HL-60 (cell line): ENCODE measurements at regions not wholly inside any gene's neighbourhood (a gene's known extent, or its start where the extent isn't known, plus 50 kb on each side); places are given as distances from the start of the nearest gene placed in this dataset.

Experiments used
- DNase-seq, 2 experiments: peaks; one replicate each; pipeline ENCODE4 v3.0.0-alpha.2; 2010 to 2020; ENCODE audit warnings: low read depth in 1 of 2, low spot score in 1 of 2
- H3K27ac ChIP-seq: fragments of 250-450 bp; sonication (Bioruptor Pico); replicated peaks from 2 replicates; pipeline ENCODE4 v1.5.1; 2020; ENCODE audit warnings: mild to moderate bottlenecking, moderate library complexity
- H3K27me3 ChIP-seq: fragments of 250-450 bp; sonication (Bioruptor Pico); 2 replicates; pipeline ENCODE4 v1.5.1; 2021; ENCODE audit warnings: mild to moderate bottlenecking, moderate library complexity; ENCODE audit not compliant: insufficient read depth, poor library complexity, severe bottlenecking
- H3K4me3 ChIP-seq: replicated peaks from 2 replicates; pipeline ENCODE4 v1.5.1; 2011; ENCODE audit warnings: mild to moderate bottlenecking, control low read depth, low read length; ENCODE audit not compliant: insufficient read depth
- CTCF ChIP-seq: IDR thresholded peaks from one replicate; pipeline ENCODE4 v1.5.1; 2011; ENCODE audit warnings: low read length, control low read depth, inconsistent platforms; ENCODE audit not compliant: insufficient read depth
- GABPA ChIP-seq: IDR thresholded peaks from 2 replicates; pipeline ENCODE4 v1.6.1; 2012; ENCODE audit warnings: low read depth
- POLR2AphosphoS5 ChIP-seq: IDR thresholded peaks from 2 replicates; pipeline ENCODE4 v1.6.1; 2012; ENCODE audit warnings: low read depth
- SPI1 ChIP-seq: IDR thresholded peaks from 2 replicates; pipeline ENCODE4 v1.6.1; 2012; ENCODE audit warnings: low read depth, mild to moderate bottlenecking, borderline replicate concordance
- TF ChIP-seq, protein P1 (sequence below): IDR thresholded peaks from 2 replicates; pipeline ENCODE4 v1.6.1; 2012; ENCODE audit warnings: low read depth; ENCODE audit not compliant: insufficient replicate concordance

- H3K27me3 ChIP-seq = no peaks in the 10 kb centered on the region
- no peak overlapping the region for H3K4me3 ChIP-seq
- no peak overlapping the region for H3K27ac ChIP-seq
- no peak for DNase-seq
- TF ChIP-seq, protein P1, sequence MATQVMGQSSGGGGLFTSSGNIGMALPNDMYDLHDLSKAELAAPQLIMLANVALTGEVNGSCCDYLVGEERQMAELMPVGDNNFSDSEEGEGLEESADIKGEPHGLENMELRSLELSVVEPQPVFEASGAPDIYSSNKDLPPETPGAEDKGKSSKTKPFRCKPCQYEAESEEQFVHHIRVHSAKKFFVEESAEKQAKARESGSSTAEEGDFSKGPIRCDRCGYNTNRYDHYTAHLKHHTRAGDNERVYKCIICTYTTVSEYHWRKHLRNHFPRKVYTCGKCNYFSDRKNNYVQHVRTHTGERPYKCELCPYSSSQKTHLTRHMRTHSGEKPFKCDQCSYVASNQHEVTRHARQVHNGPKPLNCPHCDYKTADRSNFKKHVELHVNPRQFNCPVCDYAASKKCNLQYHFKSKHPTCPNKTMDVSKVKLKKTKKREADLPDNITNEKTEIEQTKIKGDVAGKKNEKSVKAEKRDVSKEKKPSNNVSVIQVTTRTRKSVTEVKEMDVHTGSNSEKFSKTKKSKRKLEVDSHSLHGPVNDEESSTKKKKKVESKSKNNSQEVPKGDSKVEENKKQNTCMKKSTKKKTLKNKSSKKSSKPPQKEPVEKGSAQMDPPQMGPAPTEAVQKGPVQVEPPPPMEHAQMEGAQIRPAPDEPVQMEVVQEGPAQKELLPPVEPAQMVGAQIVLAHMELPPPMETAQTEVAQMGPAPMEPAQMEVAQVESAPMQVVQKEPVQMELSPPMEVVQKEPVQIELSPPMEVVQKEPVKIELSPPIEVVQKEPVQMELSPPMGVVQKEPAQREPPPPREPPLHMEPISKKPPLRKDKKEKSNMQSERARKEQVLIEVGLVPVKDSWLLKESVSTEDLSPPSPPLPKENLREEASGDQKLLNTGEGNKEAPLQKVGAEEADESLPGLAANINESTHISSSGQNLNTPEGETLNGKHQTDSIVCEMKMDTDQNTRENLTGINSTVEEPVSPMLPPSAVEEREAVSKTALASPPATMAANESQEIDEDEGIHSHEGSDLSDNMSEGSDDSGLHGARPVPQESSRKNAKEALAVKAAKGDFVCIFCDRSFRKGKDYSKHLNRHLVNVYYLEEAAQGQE = no peak
- no peak for TF ChIP-seq POLR2AphosphoS5
- no peak for TF ChIP-seq GABPA
- TF ChIP-seq SPI1 = no peak
- TF ChIP-seq CTCF = no peak
Measured at GRCh38 chr3:15948388-15948787, 150.6 kb upstream of the ANKRD28 start.

GRCh38 chr3:15952543-15953175 is 154.9 kb upstream of the ANKRD28 start:
- TF ChIP-seq CTCF = no peak
- TF ChIP-seq SPI1 = no peak
- TF ChIP-seq, protein P1 = no peak
- no peak for TF ChIP-seq GABPA
- TF ChIP-seq POLR2AphosphoS5 = no peak
- no peak overlapping the region for H3K27ac ChIP-seq
- no peaks in the 10 kb centered on the region for H3K27me3 ChIP-seq
- DNase-seq = no peak
- H3K4me3 ChIP-seq = no peak overlapping the region

- no peak for TF ChIP-seq SPI1
- TF ChIP-seq, protein P1 = no peak
- no peak for TF ChIP-seq GABPA
- TF ChIP-seq CTCF = no peak
- TF ChIP-seq POLR2AphosphoS5 = no peak
- H3K4me3 ChIP-seq = no peak overlapping the region
- H3K27me3 ChIP-seq = no peaks in the 10 kb centered on the region
- DNase-seq = no peak
- H3K27ac ChIP-seq = no peak overlapping the region
Measured at GRCh38 chr3:15953841-15954240, 156.1 kb upstream of the ANKRD28 start.
